GM19043 (cell line): ENCODE measurements at regions not wholly inside any gene's neighbourhood (a gene's known extent, or its start where the extent isn't known, plus 50 kb on each side); places are given as distances from the start of the nearest gene placed in this dataset.

Experiments
- ATAC-seq: cut with Tn5 transposase; IDR thresholded peaks from one replicate; pipeline ENCODE4 v1.9.1; 2021; ENCODE audit warnings: low read depth; ENCODE audit not compliant: unreplicated experiment

GRCh38 chr12:105907982-105908381, 230.8 kb downstream of the NUAK1 start:
- ATAC-seq: no peak

- ATAC-seq: no peak
Observed at GRCh38 chr12:105910030-105910429, 228.7 kb downstream of the NUAK1 start.

DNA sequence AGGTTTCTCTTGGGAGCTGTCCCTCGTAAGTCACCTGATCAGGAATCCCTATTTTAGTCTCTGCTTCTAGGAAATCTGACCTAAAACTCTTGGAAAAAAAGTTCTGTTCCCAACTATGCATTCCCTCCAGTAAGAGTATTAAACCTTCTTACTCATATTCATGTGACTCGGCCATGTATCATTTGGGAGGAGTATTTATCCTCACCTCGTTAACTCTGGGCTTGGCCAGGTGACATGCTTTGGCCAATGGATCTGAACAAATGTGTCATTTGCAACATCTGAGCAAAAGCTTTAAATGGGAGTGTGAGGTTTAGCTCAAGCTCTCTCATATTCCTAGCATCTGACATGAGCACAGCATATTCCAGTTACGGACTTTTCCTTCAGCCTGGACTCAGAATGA, 226.8 kb downstream of the NUAK1 start:
- ATAC-seq: no peak

DNA sequence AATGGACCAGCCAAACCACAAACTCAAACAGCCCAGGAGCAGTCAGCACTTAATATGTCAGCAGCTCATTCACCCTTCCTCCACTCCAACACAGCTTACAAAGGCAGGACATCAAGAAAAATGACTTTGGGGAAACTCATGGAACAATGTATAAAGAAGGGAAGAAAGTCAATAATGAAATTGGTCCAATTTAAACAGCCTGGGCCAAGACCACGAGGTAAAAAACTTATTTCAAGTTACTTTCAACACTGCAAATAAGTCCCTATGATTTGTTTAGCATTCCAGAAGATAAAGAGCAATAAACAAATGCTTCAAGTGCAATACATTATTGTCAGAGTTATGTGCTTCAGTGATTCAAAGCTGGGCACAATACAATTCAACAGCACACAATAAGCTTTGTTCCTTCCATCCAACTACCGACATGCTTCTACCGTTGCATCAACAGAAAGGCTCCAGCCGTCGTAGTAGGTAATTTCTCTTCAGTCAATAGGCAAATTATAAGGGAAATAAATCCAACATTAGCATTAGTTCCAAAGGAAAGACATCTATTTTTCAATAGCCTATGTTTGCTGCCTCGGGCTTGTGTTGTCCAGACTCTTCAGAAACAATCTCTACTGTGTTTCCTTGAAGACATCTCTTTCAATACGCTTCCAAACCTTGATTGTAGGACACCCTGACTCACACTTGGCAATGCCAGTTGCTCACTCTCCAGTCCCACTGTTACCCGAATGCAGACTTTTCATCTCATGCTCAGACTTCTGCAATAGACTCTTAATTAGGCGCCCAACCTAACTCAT, 225.7 kb downstream of the NUAK1 start:
- no peak for ATAC-seq

DNA sequence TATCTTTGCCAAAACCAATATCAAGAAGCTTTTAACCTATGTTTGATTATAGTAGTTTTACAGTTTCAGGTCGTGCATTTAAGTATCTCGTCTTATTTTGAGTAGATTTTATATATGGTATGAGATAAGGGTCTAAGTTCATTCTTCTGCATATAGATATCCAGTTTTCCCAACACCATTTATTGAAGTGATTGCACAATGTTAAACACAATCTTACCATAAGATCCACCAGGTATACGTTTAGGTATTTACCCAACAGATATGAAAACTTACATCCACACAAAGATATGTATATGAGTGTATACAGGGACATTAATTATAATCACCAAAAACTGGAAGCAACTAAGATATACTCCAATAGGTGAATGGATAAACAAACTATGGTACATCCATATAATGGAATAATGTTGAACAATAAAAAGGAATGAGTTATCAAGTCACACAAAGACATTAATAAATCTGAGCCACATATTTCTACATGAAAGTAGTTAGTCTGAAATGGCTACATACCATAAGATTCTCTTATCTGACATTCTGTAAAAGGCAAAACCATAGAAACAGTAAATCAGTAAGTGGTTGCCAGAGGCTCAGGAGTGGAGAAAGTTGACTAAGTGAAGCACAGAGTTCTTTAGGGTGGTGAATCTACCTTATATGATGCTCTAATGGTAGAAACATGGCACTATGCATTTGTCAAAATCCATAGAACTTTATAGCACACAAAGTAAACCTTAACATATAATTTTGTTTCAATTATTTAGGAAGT, 222.6 kb downstream of the NUAK1 start:
- ATAC-seq: no peak

GRCh38 chr12:105916760-105917039, 222.1 kb downstream of the NUAK1 start:
- ATAC-seq: no peak

GRCh38 chr12:105920161-105920684, 218.5 kb downstream of the NUAK1 start:
- ATAC-seq: no peak

DNA sequence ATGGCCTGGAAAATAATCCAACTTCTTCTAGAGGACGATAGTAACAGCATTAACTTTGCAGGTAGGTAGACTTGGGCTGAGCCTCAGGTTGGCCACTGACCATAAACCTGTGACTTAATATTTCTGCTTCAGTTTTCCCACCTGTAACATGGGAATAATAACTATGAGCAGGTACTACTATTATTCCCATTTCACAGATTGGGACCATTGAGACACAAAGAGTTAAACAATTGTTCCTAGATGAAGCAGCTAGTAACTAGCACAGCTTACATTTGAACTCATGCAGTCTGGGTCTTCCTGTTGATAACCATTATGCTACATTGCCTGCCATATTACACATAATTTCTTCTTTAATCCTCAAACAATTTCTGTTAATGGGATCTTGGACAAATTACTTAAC, 217.7 kb downstream of the NUAK1 start:
- no peak for ATAC-seq

DNA sequence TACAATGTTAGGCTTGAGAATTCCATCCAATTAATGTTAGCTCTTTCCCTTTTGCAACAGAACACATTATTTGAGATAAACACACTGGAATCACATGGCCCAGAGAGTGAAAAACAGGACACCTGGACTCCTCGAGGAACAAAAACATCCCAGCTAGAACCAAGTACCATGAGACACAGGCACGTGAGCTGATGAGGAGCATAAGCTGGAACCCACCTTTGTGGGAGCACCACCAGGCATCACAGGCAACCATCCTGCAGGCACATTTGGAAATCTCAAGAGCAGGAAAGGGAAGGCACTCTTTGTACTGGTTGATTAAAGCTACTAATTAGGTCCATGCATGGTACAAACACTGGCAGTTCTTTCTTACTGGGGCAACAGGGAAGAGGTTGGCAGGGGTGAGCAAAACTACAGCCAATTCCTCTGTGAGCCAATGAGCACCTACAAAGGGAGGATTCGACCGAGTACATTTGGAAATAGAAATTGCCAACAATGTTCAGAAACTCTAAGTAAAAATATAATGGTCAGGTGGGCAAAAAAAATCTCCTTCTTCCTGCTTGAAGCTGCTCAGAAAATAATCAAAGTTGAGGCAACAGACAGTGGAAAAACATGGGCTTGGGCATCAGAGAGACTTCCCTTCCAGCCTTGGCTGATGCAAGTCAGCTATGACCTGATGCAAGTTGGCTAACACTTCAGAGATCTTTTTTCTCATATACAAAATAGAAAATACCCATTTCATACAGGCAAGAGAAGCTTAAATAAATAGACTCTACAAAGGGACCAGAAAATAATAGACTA, 216.7 kb downstream of the NUAK1 start:
- no peak for ATAC-seq

DNA sequence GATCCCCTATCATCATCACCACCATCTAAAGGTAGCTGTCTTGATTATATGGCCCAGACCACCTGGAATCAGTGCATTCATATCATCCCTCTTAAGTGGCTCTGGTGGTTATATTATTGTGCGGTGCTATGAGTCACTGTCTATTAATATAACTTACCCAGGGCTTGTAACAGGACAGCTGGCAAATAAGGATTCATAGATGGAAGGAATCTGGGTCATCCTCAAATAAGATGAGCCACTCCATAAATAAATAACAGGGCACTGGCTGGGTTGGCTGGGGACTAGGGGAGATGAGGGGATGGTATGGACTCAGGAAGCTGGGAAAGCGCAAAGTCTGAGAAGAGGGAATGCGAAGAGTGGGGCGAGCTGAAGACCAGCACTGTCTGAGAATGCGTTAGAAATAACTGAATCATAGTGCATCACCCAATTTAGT, 216.1 kb downstream of the NUAK1 start:
- ATAC-seq: no peak

DNA sequence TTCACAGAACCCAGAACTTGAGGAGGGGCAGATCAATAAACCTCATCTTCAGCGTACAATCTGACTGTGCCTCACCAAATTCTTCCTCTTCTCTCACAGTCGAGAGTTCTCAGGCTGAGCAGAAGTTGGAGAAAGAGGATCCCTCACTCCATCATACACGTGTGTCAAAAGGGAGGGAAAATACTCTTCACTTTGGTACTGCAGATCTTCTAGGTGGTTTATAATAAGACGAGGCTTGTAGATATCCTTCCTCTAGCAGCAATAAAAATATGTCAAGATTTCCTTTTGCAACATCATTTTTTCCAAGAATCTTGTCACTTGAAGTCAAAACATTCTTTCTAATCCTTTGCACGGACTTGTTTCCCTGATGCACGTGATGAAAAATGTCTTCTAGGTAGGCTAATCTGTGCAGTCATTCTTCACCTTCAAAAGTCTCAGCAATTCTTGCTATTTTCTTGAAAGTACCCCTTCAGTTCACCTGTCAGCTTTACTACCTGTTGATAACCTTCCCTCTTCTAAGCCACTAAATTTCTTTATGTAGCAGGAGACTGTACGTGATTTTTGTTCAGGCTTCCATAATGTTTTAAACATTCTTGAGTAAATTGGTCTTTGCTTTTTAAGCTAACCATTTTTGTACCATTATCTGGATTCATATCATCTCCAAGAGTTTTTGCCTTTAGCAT, 214.1 kb downstream of the NUAK1 start:
- ATAC-seq: no peak

GRCh38 chr12:105927564-105927963, 211.2 kb downstream of the NUAK1 start:
- no peak for ATAC-seq

- ATAC-seq: no peak
Observed at GRCh38 chr12:105928436-105928835, 210.3 kb downstream of the NUAK1 start.

DNA sequence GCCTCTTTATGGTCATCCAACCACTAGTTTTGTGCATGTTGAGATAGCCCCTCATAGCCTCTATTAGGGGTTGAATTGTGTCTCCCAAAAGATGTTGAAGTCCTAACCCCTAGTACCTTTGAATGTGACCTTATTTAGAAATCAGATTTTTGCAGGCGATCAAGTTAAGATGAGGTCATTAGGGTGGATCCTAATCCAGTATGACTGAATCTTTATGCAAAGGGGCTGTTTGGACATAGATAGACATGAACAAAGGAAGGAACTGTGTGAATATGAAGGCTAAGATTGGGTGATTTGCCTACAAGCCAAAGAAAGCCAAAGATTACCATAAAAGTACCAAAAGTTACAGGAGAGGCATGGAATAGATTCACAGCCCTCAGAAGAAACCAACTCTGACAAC, 209.6 kb downstream of the NUAK1 start:
- no peak for ATAC-seq

- no peak for ATAC-seq
Observed at GRCh38 chr12:105930557-105931503, 207.9 kb downstream of the NUAK1 start.

DNA sequence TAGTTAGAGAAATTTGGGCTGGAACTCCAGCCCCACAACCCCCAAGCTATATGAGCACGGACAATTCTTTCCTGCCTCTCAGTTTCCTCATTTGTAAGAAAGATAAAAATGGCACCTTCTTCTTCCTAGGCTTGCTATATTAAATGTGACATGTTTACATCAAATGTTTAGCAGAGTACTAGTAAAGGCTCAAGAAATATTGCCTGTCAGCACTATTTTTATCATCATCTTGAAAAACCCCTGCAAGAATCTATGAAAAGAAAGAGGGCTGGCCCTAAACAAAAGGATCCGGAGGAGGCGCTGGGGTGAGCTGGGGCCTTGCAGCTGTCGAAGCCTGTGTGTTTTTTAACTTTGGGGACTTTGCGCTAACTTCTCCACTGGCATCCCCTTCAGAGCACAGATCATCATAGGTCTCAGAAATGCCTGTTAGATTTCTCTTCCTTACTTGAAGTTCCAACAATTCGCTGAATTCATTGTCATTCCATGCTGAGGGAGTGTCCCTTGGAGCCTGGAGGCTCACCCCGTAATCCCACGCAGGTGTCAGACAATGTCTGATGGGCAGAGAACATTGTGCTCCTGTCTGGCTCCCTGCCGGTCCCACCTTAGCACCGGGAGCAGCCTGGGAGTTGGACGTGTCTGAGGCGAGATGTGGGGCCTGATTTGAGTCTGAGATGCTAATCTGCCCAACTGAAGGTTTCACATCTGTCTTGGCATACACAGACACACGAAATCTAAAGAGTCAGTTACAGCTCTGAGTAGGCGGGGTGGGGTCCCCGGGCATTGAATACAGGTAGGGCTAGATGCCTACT, 206.8 kb downstream of the NUAK1 start:
- ATAC-seq: no peak

- ATAC-seq: no peak
Observed at GRCh38 chr12:105933671-105934665, 204.8 kb downstream of the NUAK1 start.
